ENCODE measurements at regions not wholly inside any gene's neighbourhood (a gene's known extent, or its start where the extent isn't known, plus 50 kb on each side); places are given as distances from the start of the nearest gene placed in this dataset.

GRCh38 chr7:131649879-131650278 is 93.5 kb upstream of the PODXL start:
- Histone ChIP-seq H3K18ac (ENCODE audit: low read depth, low read length) (no peak overlapping the region), H3K4ac (ENCODE audit: low read depth, low read length) (no peak overlapping the region), H3K4me1 (ENCODE audit: control insufficient read depth, insufficient read depth, low read length) (no peaks in the 10 kb centered on the region), H2AK5ac (ENCODE audit: low read depth, low read length) (no peak overlapping the region), H3K4me3 (ENCODE audit: insufficient read depth, low read depth, low read length) (no peak overlapping the region), H2BK20ac (ENCODE audit: low read depth, low read length) (no peak overlapping the region), H2AFZ (replicated peaks; ENCODE audit: low read length, poor library complexity) (peak overlapping the region; percentile 6), H4K20me1 (ENCODE audit: insufficient read depth, low read length) (no peaks in the 10 kb centered on the region), H3K36me3 (ENCODE audit: control insufficient read depth, insufficient read depth, low read length) (no peaks in the 10 kb centered on the region), H3K27me3 (ENCODE audit: control insufficient read depth, insufficient read depth, low read length) (no peaks in the 10 kb centered on the region), H4K8ac (ENCODE audit: low read depth in 2 of 2, low read length in 2 of 2) (no peak overlapping the region), H3K56ac (ENCODE audit: extremely low read depth, insufficient read depth, low read length) (no peak overlapping the region), H2AK9ac (replicated peaks; ENCODE audit: low read depth, low read length, poor library complexity) (no peak overlapping the region), H3K14ac (replicated peaks; ENCODE audit: low read depth, low read length) (no peak overlapping the region), H2BK120ac (ENCODE audit: low read depth, low read length) (no peak overlapping the region), H3K27ac (ENCODE audit: insufficient read depth, low read length) (no peak overlapping the region), H4K91ac (ENCODE audit: insufficient read depth, low read depth, low read length) (no peak overlapping the region), H3K4me2 (ENCODE audit: low read depth, low read length) (no peak overlapping the region), H3K79me1 (ENCODE audit: low read depth in 1 of 2, low read length in 2 of 2) (peaks cover 0 to 8% of the 10 kb centered on the region in 2 experiments; a peak in 1 of 4 replicates), H3K9ac (ENCODE audit: low read depth, low read length) (no peak overlapping the region), H3K9me1 (ENCODE audit: insufficient read depth, low read length) (peaks cover 11% of the 10 kb centered on the region), H3K23ac (ENCODE audit: low read depth, low read length) (peak overlapping the region; percentile 43; the same call in 1 of the 2 replicates), H2BK5ac (ENCODE audit: low read depth, low read length, poor library complexity, severe bottlenecking) (no peak overlapping the region), H2BK15ac (ENCODE audit: low read depth, low read length) (no peak overlapping the region), H3K9me3 (ENCODE audit: control insufficient read depth, insufficient read depth, low read length) (no peaks in the 10 kb centered on the region), H4K5ac (ENCODE audit: low read depth, low read length) (no peak overlapping the region)
- in situ Hi-C loops (cut with MboI; ENCODE audit: low sequenced_read_pairs) (loop anchor here (5.0 to 10.0 kb wide), 2 partner anchors 105 to 138 kb away; no protein-coding TSS in a partner anchor), dilution Hi-C loops (cut with HindIII; ENCODE audit: low sequenced_read_pairs, unreplicated experiment) (no loop called here), intact Hi-C loops (cut with micrococcal nuclease) (loop anchor here (5.0 kb wide), 1 partner anchor 543 kb away; no protein-coding TSS in a partner anchor)
- ATAC-seq (ENCODE audit: low read depth) (no peak), DNase-seq (no peak)
- TF ChIP-seq NFE2L2 (IDR thresholded peaks at IDR 0.05; ENCODE audit: low read depth, low read length): no peak
- no peak for TF ChIP-seq CEBPB (IDR thresholded peaks at IDR 0.05; ENCODE audit: low read depth, low read length)
- no peak for TF ChIP-seq MAFK (IDR thresholded peaks at IDR 0.05; ENCODE audit: low read depth, low read length)
- no peak for TF ChIP-seq ELK1 (IDR thresholded peaks at IDR 0.05; ENCODE audit: borderline replicate concordance, low read depth, low read length)
- no peak for TF ChIP-seq RAD21 (IDR thresholded peaks at IDR 0.05; ENCODE audit: low read length)
- TF ChIP-seq BHLHE40 (IDR thresholded peaks at IDR 0.05; ENCODE audit: low read depth, low read length): no peak
- ChIA-PET POLR2A (ENCODE audit: unreplicated experiment) (no interaction called here), CTCF (no interaction called here)
- no TSS peak for BruUV-seq (replicated peaks)
- WGBS, 2 experiments (ENCODE audit: extremely low coverage in 2 of 2, insufficient read length in 1 of 2): 89% methylated on average over 3 of the region's 13 CpGs; no CpG with 5 or more reads in 1 of the 2 experiments

Measured in IMR-90 (cell line).